Mesendoderm (in vitro differentiated cells): ENCODE measurements at regions not wholly inside any gene's neighbourhood (a gene's known extent, or its start where the extent isn't known, plus 50 kb on each side); places are given as distances from the start of the nearest gene placed in this dataset.

ENCODE experiments used
- DNase-seq: peaks from one replicate; pipeline ENCODE4 v3.0.0; 2013
- H2AK5ac ChIP-seq: 2 replicates; pipeline ENCODE4 v1.6.1; 2013; ENCODE audit warnings: low read length, inconsistent platforms
- H2BK120ac ChIP-seq: 2 replicates; pipeline ENCODE4 v1.6.1; 2013; ENCODE audit warnings: low read depth, mild to moderate bottlenecking, low read length, moderate library complexity, mixed read lengths
- H2BK15ac ChIP-seq: replicated peaks from 2 replicates; pipeline ENCODE4 v1.6.1; 2013; ENCODE audit warnings: low read depth, mild to moderate bottlenecking, moderate library complexity
- H2BK5ac ChIP-seq: 2 replicates; pipeline ENCODE4 v1.6.1; 2013; ENCODE audit warnings: low read length, inconsistent platforms
- H3K18ac ChIP-seq: 2 replicates; pipeline ENCODE4 v1.6.1; 2013; ENCODE audit warnings: mild to moderate bottlenecking, low read length, mixed read lengths
- H3K23ac ChIP-seq: one replicate; pipeline ENCODE4 v1.6.1; 2013; ENCODE audit warnings: low read length
- H3K27ac ChIP-seq: 2 replicates; pipeline ENCODE4 v1.5.1; 2013; ENCODE audit warnings: low read depth, mild to moderate bottlenecking, inconsistent platforms, low read length, moderate library complexity
- H3K27me3 ChIP-seq: 2 replicates; pipeline ENCODE4 v1.6.1; 2013; ENCODE audit warnings: low read length, control low read depth, mild to moderate bottlenecking, inconsistent platforms; ENCODE audit not compliant: insufficient read depth, poor library complexity
- H3K36me3 ChIP-seq: 2 replicates; pipeline ENCODE4 v1.6.1; 2013; ENCODE audit warnings: low read length, inconsistent platforms; ENCODE audit not compliant: control insufficient read depth, insufficient read depth
- H3K4ac ChIP-seq: one replicate; pipeline ENCODE4 v1.6.1; 2013; ENCODE audit warnings: low read depth, mild to moderate bottlenecking, low read length, moderate library complexity
- H3K4me1 ChIP-seq: 2 replicates; pipeline ENCODE4 v1.6.1; 2013; ENCODE audit warnings: low read depth, low read length, inconsistent platforms; ENCODE audit not compliant: control insufficient read depth
- H3K4me2 ChIP-seq: 2 replicates; pipeline ENCODE4 v1.6.1; 2013; ENCODE audit warnings: low read length
- H3K4me3 ChIP-seq: 2 replicates; pipeline ENCODE4 v1.5.1; 2013; ENCODE audit warnings: mild to moderate bottlenecking, low read length
- H3K56ac ChIP-seq: one replicate; pipeline ENCODE4 v1.6.1; 2013; ENCODE audit warnings: low read length
- H3K79me1 ChIP-seq: 2 replicates; pipeline ENCODE4 v1.6.1; 2013; ENCODE audit warnings: low read length, inconsistent platforms
- H3K79me2 ChIP-seq: 2 replicates; pipeline ENCODE4 v1.6.1; 2013; ENCODE audit warnings: mild to moderate bottlenecking, low read length; ENCODE audit not compliant: control insufficient read depth, insufficient read depth
- H3K9ac ChIP-seq: 2 replicates; pipeline ENCODE4 v1.6.1; 2013; ENCODE audit warnings: low read length, inconsistent platforms
- H4K5ac ChIP-seq: one replicate; pipeline ENCODE4 v1.6.1; 2013; ENCODE audit warnings: low read length
- H4K8ac ChIP-seq: one replicate; pipeline ENCODE4 v1.6.1; 2013; ENCODE audit warnings: low read depth, mild to moderate bottlenecking, control low read depth, low read length, moderate library complexity
- WGBS: extraction: QIAGEN DNeasy Blood & Tissue Kit; methylation state at CpG from one replicate; pipeline ENCODE4 v1.1.7; 2013; ENCODE audit warnings: low lambda C conversion rate, missing lambda C conversion rate; ENCODE audit not compliant: insufficient coverage; ENCODE audit errors: extremely low coverage; 5-methylcytosine and 5-hydroxymethylcytosine counted together

DNA sequence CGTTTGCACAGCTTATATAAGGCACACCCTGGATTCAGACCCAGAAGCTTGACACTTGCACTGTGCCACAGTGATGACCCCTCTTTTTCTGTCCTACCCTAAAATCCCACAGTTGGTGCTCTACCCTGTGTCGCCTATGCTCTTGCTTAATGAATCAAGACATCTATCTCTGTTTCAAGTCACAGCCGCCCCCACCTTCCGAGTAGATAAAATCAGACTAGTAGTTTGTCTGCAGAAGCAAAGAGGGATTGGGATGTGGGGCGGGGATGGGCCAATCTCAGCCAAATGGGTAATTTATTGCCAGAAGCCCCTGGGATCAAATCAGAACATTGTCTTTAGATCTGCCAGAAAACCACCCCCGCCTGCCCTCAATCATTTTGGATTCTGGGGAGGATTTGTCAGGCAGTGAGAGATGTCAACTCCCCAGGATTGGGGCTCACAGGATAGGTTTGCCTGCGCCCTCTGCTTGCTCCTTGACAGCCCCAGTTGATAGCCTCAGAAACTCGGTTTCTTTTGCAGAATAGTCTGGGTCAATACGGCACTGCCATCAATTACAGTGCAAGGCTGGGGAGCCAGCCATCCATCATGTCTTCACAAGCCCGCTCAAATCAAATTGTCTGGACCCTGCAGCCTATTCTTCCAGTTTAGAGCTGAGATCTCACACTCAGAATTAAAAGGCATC, 520.8 kb downstream of the GRIN2A start:
- Histone ChIP-seq H3K18ac (no peak overlapping the region), H2AK5ac (no peak overlapping the region), H3K4me1 (peaks cover 5% of the 10 kb centered on the region), H4K5ac (no peak overlapping the region), H2BK15ac (no peak overlapping the region), H3K4me2 (no peak overlapping the region), H3K27me3 (no peaks in the 10 kb centered on the region), H2BK5ac (no peak overlapping the region), H3K79me1 (no peaks in the 10 kb centered on the region), H3K56ac (no peak overlapping the region), H3K4ac (no peak overlapping the region), H4K8ac (no peak overlapping the region), H3K79me2 (no peaks in the 10 kb centered on the region), H3K4me3 (no peak overlapping the region), H3K9ac (no peak overlapping the region), H3K27ac (no peak overlapping the region), H3K23ac (no peak overlapping the region), H2BK120ac (no peak overlapping the region), H3K36me3 (no peaks in the 10 kb centered on the region)
- no peak for DNase-seq
- WGBS = no CpG with 5 or more reads among the region's 10 CpGs

- Histone ChIP-seq H3K23ac (no peak overlapping the region), H3K36me3 (no peaks in the 10 kb centered on the region), H4K5ac (no peak overlapping the region), H3K27me3 (no peaks in the 10 kb centered on the region), H3K18ac (no peak overlapping the region), H3K9ac (no peak overlapping the region), H2AK5ac (no peak overlapping the region), H4K8ac (no peak overlapping the region), H2BK5ac (no peak overlapping the region), H3K79me2 (no peaks in the 10 kb centered on the region), H2BK15ac (no peak overlapping the region), H3K4ac (no peak overlapping the region), H3K4me1 (no peaks in the 10 kb centered on the region), H2BK120ac (no peak overlapping the region), H3K56ac (no peak overlapping the region), H3K4me2 (no peak overlapping the region), H3K27ac (no peak overlapping the region), H3K79me1 (no peaks in the 10 kb centered on the region), H3K4me3 (no peak overlapping the region)
- no peak for DNase-seq
- WGBS = no CpG with 5 or more reads among the region's 2 CpGs
Measured at GRCh38 chr16:9663588-9663987, 518.6 kb downstream of the GRIN2A start.

- no CpG with 5 or more reads among the region's 5 CpGs for WGBS
Measured at GRCh38 chr16:9665851-9666271, 516.4 kb downstream of the GRIN2A start.

DNA sequence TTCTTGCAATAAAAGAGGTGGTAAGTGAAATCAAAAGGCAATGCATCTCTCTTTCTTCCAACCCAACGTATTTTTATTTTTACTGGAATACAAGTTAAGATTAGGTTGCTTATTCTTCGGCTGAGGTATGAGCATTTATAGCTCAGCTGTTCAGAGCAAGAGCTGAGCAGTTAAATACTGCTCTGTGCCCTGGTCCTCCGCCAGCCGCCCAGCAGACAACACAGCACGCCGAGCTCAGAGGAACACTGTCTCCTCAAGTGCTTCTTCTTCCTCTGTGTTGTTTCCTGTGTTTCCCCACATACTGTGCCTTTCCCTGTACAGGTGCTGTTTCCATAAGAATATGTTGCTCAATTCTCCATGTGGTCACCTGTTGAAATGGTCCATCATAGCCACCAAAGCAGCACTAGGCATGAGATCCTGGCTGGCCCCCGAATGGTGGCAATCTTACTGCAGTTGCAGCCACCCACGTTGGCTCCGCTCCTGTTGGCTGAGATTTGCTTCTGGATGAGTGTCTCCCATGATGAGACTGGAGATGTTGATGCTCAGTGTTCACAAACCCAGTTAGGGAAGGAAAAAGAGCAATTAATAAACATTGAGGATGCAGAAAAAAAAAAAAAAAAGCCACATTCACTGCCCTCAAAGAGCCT, 515.3 kb downstream of the GRIN2A start:
- no peak for DNase-seq
- H2BK120ac ChIP-seq = no peak overlapping the region
- no peaks in the 10 kb centered on the region for H3K79me1 ChIP-seq
- no peak overlapping the region for H3K9ac ChIP-seq
- H3K79me2 ChIP-seq = no peaks in the 10 kb centered on the region
- no CpG with 5 or more reads among the region's 9 CpGs for WGBS
- H3K23ac ChIP-seq = no peak overlapping the region
- H3K4me3 ChIP-seq = no peak overlapping the region
- no peak overlapping the region for H3K18ac ChIP-seq
- no peaks in the 10 kb centered on the region for H3K4me1 ChIP-seq
- no peak overlapping the region for H2BK5ac ChIP-seq
- H3K4me2 ChIP-seq = no peak overlapping the region
- no peak overlapping the region for H4K8ac ChIP-seq
- no peaks in the 10 kb centered on the region for H3K36me3 ChIP-seq
- H3K4ac ChIP-seq = no peak overlapping the region
- H4K5ac ChIP-seq = no peak overlapping the region
- H3K27ac ChIP-seq = no peak overlapping the region
- H2AK5ac ChIP-seq = no peak overlapping the region
- H2BK15ac ChIP-seq = no peak overlapping the region
- no peak overlapping the region for H3K56ac ChIP-seq
- H3K27me3 ChIP-seq = no peaks in the 10 kb centered on the region

More at GRCh38 chr16:9665851-9666271, 516.4 kb downstream of the GRIN2A start:
- Histone ChIP-seq H3K79me2 (no peaks in the 10 kb centered on the region), H3K9ac (no peak overlapping the region), H3K27ac (no peak overlapping the region), H3K4me1 (no peaks in the 10 kb centered on the region), H3K4me2 (no peak overlapping the region), H2BK120ac (no peak overlapping the region), H3K4me3 (no peak overlapping the region), H2BK5ac (no peak overlapping the region), H3K36me3 (no peaks in the 10 kb centered on the region), H3K23ac (no peak overlapping the region), H3K4ac (no peak overlapping the region), H4K5ac (no peak overlapping the region), H2AK5ac (no peak overlapping the region), H2BK15ac (no peak overlapping the region), H3K56ac (no peak overlapping the region), H3K79me1 (no peaks in the 10 kb centered on the region), H3K18ac (no peak overlapping the region), H4K8ac (no peak overlapping the region), H3K27me3 (no peaks in the 10 kb centered on the region)
- DNase-seq = no peak

GRCh38 chr16:9670033-9670432, 512.2 kb downstream of the GRIN2A start:
- no CpG with 5 or more reads among the region's 5 CpGs for WGBS
- H2AK5ac ChIP-seq = no peak overlapping the region

More at GRCh38 chr16:9670033-9670432, 512.2 kb downstream of the GRIN2A start:
- Histone ChIP-seq H3K27ac (no peak overlapping the region), H3K4ac (peak overlapping the region; percentile 12), H3K79me1 (no peaks in the 10 kb centered on the region), H3K79me2 (no peaks in the 10 kb centered on the region), H3K4me3 (no peak overlapping the region), H2BK15ac (no peak overlapping the region), H3K36me3 (no peaks in the 10 kb centered on the region), H3K23ac (no peak overlapping the region), H3K9ac (no peak overlapping the region), H3K56ac (no peak overlapping the region), H4K8ac (no peak overlapping the region), H3K4me2 (no peak overlapping the region), H3K18ac (no peak overlapping the region), H2BK5ac (no peak overlapping the region), H2BK120ac (no peak overlapping the region), H3K4me1 (no peaks in the 10 kb centered on the region), H4K5ac (no peak overlapping the region), H3K27me3 (no peaks in the 10 kb centered on the region)
- peak; percentile 76 for DNase-seq
